Occipital lobe (tissue), 1 donor: ENCODE measurements at regions not wholly inside any gene's neighbourhood (a gene's known extent, or its start where the extent isn't known, plus 50 kb on each side); places are given as distances from the start of the nearest gene placed in this dataset.

Source experiments
- DNase-seq: peaks from one replicate; lab custom pipeline; 2025; lab: John Stamatoyannopoulos, UW

DNA sequence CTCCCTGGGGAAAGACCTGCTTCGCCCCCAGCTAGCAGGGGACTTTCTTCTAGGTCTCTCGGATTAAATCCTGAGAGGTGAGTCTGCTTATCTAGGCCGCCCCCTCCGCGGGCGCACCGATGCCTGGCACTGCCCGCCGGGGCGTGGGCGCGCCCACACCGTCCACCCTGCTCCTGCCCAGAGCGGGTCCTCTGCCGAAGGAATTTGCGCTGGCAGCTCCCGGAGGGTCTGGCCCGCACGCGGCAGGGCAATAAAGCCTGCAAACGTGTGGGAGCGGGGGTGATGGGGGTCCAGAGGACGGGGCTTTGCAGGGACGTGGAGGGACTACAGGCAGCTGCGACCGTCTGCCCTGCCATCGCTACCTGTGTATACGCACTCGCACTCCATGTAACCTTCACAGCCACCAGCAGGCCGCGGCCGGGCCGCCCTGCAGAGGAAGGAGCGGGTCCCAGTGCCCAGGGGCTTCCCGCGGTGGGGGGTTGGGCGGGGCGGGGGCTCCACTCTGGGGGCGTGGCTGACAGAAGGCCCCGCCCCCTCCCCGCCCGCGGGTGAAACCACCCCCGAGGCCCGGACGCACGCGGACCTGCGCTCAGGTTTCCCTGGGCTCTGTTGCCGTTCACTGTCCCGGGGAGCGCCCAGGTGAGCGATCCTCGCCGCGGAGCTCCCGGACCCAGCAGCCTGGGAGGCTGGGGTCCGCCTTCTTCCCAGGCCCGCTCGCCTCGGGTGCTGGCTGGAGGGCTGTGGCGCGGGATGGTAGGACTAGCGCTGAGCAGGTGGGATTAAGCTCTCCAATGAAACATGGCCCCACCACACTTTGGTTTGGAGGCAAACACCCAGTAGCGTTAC, 174.5 kb upstream of the HS6ST1 start:
- DNase-seq, result no peak

DNA sequence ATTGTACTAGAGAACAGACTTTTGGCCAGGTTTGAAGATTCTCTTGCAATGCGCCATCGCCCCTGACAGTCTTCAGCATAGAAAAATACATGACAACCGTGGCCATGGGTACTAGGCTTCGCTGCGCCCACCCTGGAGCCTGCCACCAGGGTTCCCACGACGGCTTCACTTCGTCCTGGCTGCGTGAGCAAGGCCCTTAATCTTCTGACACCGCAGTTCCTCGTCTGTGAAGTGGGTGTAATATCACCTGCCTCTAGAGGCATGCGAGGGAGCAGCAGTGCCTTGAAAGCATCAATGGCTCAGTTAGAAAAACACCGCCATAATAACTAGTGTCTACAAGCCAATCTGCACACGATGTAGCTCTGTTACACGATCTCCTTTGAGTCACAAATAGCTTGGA, 175.2 kb upstream of the HS6ST1 start:
- DNase-seq, result no peak

DNA sequence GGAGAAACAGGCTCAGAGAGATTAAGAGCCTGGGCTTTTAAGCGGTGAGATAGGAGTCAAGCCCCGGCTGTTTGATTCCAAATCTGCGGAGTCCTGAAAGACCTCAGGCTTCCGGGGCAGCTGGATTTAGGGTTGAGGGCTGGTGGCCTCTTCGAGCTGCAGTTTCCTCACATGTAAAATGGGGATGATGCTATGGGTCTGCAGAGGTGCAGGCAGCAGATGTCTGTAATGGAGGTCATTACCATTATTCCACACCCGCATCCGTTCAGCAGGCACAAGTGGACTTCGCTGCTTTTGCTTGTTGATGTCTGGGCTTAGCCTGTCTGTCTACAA, 175.6 kb upstream of the HS6ST1 start:
- DNase-seq, result no peak

DNA sequence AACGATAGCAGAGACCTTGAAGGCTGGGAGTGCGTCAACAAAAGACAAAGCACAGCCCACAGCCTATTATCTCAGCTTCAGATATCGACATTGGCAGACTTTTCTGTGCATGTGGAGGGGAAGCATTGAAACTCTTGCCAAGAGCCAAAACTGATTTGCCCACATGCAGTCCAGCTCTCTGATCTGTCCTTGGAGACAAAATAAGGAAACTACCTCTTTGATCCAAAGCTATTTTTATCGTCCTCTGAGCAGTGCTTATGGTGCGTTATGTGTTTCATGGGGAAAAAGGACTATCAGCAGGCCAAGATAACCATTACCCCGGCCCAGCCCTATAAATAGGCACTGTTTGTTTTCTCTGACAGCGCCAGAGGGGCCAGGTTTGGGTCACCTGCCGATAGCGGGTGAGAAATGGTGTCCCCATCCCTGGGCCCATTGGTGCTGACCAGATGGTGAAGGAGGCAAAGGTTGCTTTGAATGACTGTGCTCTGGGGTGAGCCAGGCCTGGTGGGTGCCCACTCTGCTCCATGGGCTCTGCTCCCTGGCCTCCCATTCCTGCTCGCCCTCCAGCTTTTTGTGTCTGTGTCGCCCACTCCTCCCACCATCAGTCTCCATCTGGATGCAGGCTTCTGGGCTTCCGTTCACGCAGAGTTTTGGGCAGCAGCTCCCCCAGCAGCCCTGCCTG, 176.1 kb upstream of the HS6ST1 start:
- DNase-seq, result no peak

DNA sequence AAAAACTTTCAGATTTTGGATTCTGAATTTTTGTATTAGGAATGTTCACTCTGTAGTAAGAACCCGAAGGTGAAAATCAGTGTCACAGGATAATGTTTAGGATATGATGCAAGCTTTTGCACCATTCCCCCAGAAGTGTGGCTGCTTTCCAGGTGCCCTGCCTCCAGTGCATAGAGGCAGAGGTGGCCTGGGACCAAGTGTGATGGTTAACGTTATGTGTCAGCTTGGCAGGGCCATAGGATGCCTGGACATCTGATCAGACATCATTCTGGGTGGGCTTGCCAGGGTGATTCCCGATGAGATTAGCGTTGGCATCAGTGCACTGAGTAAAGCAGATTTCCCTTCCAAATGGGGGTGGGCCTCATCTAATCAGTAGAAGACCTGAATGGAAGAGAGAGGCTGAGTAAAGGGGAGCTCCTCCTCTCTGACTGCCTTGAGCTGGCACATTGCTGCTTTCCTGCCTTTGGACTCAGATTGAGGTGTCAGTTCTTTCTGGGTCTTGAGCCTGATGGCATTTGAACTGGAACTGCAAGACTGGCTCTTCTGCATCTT, 177.4 kb upstream of the HS6ST1 start:
- DNase-seq, result no peak

DNA sequence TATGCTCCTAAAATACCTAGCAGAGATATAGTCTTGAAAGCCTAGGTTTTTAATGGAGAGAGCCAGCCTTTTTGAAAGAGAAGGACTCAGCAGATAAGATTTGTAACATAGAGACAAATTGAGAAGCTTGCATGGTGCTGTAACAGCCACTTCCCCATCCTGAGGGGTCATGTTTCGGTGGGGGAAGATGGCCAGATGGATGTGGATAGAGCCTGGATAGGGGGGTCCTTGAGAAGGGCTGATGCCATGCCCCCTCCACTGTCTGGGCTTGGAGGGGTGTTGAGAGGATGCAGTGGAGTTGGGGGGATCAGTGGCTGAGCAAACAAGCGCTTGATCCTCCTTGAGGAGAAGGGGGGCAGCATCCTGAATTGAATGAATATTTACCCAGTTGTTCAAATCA, 178.0 kb upstream of the HS6ST1 start:
- no peak for DNase-seq

DNA sequence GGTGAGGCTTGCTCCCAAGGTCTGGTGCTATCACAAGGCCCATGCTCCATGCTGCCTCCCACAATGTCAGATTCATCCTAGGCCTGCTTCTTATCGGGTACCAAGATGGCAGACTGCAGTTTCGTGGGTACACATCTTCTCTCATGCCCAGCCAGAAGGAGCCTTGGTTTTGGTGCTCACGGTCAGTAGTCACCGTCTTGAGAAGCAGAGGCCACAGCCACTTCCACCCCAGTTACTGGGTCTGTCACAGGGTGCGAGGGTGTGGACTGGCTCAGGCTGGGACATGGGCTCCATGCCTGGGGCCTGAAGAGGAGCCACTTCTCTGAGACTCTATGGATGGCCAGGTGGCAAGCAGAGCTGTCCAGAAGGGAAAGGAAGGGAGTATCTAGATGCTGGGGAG, 178.8 kb upstream of the HS6ST1 start:
- DNase-seq, result no peak

DNA sequence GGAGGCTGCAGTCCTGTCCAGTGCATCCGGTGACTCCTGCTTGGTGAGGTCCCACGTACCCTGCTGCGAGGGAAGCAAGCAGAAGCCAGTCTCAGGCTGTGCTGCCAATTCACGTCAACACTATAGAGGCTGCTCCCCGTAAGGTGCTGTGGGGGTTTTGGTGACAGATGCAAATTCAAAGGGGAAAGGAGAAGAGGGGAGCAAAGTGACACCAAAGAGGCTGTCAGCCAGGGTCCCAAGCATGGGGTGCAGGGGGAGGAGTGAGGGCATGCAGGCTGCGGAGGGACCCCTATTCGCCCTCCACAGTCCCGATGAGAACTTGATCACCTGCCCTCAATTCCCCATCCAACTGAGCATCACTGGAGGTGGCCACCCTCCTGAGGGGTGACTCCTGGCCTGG, 179.4 kb upstream of the HS6ST1 start:
- DNase-seq, result no peak

DNA sequence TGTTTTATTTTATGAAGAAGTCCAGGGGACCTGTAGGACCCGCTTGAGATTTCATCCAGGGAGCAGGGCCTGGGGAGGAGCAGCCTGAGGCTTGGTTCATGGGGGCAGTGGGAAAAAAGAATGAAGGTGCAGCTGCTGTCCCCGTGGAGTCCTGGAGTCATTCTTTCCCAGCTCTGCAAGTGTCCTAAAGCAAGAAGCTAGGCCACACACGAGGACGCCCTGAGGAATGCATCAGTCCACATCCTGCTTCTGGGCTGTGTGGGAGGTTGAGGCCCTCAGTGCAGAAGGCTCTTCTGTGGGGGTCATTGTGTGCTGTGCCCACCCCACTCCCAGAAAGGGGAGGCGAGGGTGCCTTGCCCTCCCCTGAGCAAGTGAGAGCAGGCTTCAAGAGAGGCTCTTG, 179.9 kb upstream of the HS6ST1 start:
- no peak for DNase-seq

DNA sequence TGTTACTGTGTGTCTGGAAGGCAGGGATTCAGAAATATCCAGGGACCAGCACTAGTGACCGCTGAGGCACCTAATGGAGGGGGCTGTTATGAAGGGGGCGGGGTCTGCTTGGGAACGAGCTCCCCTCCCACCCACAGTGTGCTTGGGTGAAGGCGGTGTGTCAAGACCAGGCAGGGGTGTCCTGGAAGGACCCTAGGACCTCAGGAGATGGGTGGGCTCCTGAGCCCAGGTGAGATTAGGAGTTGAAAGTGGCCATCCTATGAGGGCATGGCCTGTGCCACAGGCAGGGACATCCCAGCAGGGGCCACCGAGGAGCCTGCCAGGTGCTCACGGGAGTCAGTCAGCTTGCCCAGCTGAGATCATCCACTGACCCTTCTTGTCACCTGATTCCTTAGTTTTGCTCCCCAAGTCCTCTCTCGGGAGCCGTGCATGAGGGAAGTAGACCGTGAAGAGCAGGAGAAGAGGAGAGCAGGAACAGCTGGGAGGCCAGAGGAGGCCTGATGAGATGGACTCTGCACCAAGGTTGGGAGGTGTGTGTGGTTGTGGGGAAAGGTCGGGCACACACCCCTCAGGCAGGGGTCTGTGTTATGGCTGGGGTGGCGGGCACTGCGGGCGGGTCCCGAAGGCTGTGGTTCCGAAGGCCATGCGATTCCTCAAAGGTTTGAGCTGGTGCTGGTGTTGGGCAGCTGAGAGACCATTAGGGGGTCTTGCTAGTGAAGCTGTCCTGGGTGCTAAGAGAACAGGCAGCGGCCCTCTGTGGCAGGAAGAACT, 180.9 kb upstream of the HS6ST1 start:
- no peak for DNase-seq

DNA sequence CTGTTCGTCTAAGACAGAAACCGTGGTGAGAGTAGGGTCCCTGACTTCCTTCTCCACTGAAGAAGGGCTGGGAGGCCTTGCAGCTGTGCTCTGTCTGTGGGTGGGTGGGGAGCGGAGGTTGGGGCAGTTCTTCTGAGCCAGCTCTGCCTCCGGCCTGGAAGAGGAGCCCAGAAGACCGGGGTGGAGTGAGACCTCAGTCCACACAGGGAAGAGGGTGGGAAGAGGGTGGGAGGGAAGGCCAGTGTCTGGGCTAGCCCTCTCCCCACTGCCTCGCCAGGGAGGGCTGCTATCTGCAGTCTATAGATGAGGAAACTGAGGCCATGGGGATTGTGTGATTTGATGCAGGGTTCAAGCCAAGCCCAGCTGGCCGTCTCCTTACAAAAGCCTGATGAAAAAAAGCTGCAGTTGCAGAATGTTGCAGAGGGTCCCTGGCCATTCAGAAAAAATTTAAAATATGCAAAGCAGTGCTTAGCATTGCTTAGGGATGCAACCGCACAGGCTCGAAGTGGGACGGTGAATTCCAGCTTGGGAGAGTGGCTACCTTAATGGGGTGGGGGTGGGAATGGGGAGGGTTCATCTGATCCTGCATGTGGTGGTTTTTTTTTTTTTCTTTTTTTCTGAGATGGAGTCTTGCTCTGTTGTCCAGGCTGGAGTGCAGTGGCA, 181.6 kb upstream of the HS6ST1 start:
- DNase-seq, result no peak

DNA sequence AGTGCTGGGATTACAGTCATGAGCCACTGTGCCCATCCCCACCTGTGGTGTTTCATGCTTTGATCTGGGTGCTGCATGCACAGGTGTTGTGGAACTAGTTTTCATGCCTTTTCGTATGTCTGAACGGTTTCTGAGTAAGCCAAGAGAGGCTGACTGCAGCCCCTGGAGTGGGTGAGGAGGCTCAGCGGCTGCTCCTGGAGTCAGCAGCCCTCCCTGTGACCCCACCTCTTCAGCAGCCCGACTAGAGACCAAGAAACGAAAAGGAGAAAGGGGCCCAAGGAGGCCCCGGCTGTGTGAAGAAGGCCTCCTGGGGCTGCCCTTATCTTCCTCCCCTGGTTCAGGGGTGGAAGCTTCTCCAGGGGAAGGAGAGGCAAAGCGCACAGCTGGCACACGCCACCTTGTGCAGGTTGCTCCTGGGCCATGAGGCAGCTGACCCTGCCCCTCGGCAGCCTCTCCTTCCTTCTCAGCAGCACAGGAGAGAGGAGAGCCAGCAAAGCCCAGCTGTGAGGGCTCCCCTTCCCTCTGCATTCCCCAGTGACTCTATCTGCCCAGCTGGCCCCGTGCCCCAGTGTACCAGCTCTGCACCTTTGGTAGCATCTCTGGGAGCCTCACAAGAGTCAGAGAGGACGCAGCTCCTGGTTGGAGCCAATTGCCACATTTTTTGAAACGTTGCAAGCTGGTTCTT, 182.5 kb upstream of the HS6ST1 start:
- DNase-seq, result no peak

DNA sequence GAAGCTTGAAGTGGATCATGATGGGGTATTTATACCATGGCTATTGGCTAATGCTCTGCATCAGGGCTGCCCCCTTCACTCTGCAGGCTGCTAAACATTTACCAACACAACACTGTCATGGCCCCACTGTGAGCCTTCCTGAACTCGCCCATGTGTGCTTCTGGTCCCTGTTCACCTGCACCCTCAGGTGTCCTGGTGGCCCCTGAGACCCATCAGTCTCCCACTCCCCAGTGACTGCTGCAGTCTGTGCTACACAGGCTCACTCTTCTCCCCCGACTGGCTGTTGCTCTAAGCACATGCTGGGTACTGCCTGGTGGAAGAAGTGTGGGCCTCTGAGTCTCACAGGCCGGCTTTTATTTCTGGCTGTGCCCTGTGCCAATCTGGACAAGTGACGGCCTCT, 183.0 kb upstream of the HS6ST1 start:
- DNase-seq, result no peak

DNA sequence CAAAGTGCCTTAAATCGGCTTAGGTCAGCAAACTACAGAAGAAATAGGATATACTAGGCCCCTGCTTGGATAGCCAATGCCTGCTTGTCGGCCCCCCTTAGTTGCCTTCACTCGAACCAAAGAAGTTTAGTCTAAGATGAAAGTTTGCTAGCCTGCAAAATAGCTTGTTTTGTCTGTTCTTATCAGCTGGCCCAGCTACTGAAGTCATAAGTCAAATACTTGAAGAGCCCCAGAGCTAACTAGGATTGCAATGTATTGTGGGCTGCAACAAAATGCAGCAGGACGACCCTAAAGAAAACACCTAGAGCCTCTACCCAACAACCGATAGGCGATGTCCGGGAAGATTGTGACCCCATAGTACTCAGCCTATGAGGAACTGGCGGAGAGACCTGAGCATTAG, 183.5 kb upstream of the HS6ST1 start:
- no peak for DNase-seq

DNA sequence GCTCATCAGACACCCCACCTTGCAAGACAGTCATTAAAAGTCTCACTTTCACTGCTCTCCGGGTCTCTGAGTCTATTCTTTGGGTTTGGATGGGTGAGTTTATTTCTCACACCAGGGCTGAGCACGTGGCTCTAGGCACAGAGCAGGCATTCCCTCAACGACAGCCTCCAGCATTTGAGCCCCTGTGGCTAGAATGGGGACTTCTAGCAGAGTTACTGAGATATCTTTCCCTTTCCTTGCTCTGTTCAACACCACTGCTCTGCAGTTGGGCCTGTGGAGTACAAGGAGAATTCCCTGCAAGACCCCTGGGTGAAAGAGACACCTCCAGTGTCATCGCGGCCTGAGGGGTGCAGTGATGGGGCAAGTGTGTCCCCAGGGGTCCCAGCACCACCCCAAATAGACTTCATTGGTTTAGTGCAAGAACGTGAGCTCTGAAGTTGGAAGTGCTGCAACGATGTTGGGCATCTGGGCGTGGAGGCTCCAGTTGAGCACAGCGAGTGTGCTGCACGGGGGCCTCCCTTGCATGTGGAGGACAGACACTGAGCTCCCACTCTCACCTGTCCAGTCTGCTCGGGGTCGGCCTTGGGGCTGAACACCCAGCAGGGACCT, 184.1 kb upstream of the HS6ST1 start:
- no peak for DNase-seq

DNA sequence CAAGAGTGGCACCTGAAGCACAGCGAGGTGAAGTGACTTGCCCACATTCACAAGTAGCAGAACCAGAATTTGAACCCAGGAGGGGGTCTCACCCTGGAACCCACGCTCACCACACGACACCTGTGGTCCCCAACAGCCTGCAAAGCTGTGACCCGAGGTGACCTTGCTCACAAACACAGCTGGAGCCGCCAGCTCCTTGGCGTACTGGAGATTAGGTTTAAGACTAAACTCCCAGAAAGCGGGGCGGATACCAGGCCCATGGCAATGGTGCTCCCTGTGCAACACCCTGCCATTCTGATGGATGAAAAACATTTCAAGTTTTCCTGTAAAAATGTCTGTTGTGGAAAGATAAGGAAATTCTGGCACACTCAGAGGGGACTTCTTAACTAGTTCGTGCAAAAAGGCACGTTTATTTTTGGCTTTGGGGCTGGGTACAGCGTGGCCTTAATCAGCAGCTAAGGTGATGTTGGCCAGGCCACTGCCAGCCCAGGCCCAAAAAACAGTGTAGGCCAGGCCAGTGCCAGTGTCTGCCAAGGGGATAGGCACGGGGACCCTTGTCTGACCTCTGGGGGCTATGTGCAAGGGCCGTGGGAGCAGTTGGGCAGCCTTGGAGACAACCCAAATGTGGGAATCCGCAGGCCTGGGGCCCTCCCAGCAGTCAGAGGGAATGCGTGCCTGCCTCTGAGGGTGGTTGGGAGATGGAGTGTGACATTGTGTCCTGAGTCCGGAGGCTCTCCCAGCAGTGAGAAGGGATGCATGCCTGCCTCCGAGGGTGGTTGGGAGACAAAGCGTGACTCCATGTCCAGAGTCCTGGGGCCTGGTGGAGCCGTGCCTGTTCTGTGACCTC, 185.0 kb upstream of the HS6ST1 start:
- no peak for DNase-seq

DNA sequence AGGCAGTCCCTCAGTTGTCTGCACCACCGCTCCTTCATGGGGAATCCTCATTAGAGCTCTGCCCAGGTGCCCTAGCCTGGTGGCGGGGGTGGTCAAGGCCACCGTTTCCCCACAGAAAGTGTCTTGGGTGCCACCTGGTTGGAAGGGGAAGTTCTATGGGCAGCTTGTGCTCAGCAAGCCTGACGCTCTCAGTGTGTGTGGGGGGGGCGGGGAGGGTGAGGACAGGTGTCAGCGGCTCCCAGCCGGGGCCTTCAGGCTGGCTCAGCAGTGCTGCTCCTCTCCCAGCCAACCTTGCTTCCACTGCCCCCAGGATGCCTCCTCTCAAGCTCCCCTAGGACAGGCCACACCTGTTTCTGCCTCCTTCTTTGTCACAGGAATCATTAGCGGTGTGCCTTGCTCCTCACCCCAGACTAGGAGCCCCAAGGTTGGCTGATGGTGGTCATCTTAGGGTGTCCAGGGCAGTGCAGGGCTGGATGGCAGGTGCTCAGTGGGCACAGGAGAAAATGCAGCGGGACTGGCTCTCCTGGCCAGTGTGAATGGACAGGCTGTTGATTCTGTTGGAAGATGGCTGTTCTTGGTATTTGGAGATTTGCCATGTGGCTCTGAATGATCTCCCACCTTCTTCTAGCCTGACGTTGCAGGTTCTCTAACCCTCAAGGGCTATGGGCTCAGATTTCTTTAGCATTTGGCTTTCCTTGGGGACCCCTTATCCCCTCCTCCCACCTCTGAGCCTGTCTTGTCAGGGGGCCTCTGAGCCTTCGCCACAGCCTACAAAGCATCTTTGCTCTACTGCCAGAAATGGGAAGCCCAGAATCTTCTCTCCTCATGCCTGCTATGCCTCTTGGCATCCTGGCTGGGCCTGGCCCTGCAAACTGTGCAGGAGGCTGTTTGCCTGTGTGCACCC, 185.8 kb upstream of the HS6ST1 start:
- DNase-seq, result no peak

DNA sequence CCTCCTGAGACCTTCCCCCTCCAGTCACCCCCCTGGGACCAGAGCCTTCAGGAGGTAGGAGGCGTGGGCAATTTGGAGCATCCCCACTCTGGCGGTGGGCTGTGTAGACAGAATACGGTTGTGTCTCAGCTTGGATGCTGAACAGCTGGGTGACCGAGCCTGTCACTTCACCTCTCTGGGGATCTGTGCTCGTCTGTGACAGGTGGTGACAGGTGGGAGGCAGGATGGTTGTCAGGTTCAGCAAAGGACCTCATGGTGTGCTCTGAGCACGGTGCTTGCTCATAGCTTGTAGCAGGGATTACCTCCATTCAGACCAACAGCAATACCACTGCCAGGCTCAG, 186.5 kb upstream of the HS6ST1 start:
- no peak for DNase-seq
